ENCODE measurements at regions not wholly inside any gene's neighbourhood (a gene's known extent, or its start where the extent isn't known, plus 50 kb on each side); places are given as distances from the start of the nearest gene placed in this dataset.

DNA sequence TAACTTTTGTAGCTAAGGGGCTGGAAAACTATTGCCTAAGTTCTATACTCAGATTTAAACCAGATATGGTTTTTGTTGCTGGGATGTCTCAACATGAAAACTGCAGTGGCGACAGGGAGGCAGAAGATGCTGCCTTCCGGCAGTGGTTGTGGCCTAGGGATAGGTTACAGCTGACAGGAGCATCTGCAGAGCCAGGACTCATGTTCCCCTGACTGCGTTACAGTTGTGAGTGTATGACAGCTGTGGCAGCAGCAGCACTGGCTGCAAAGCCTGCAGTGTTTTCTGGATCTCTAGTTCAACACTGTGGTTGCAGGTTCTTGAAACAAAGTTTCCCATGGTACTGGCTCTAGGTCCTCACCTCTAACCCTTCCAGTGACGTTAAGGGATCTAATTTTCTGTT lies 498.8 kb upstream of the CDH18 start (continued):
- TF ChIP-seq ZNF281 (CRISPR knock-in tag; IDR thresholded peaks at IDR 0.05; ENCODE audit: borderline replicate concordance) (no peak), MIXL1 (CRISPR knock-in tag; IDR thresholded peaks at IDR 0.05) (no peak), HMG20A (CRISPR knock-in tag; IDR thresholded peaks at IDR 0.05; ENCODE audit: borderline replicate concordance) (no peak), SNAPC5 (CRISPR knock-in tag; IDR thresholded peaks at IDR 0.05; ENCODE audit: borderline replicate concordance) (no peak), MED1 (CRISPR knock-in tag; IDR thresholded peaks at IDR 0.05) (no peak), ZMYM4 (CRISPR knock-in tag; IDR thresholded peaks at IDR 0.05) (no peak), ZNF569 (CRISPR knock-in tag; IDR thresholded peaks at IDR 0.05; ENCODE audit: borderline replicate concordance) (no peak), ZNF350 (CRISPR knock-in tag; IDR thresholded peaks at IDR 0.05; ENCODE audit: borderline replicate concordance, low read depth) (no peak), CEBPB (IDR thresholded peaks at IDR 0.05; ENCODE audit: borderline replicate concordance, low read depth, low read length) (no peak), ASH2L (IDR thresholded peaks at IDR 0.05; ENCODE audit: insufficient read length, low read depth, low read length) (no peak)
- TF ChIP-seq, protein P1, sequence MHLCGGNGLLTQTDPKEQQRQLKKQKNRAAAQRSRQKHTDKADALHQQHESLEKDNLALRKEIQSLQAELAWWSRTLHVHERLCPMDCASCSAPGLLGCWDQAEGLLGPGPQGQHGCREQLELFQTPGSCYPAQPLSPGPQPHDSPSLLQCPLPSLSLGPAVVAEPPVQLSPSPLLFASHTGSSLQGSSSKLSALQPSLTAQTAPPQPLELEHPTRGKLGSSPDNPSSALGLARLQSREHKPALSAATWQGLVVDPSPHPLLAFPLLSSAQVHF (CRISPR knock-in tag; IDR thresholded peaks at IDR 0.05): no peak
- TF ChIP-seq, protein P2, sequence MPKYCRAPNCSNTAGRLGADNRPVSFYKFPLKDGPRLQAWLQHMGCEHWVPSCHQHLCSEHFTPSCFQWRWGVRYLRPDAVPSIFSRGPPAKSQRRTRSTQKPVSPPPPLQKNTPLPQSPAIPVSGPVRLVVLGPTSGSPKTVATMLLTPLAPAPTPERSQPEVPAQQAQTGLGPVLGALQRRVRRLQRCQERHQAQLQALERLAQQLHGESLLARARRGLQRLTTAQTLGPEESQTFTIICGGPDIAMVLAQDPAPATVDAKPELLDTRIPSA (CRISPR knock-in tag; IDR thresholded peaks at IDR 0.05; ENCODE audit: borderline replicate concordance): no peak
